ENCODE measurements at regions not wholly inside any gene's neighbourhood (a gene's known extent, or its start where the extent isn't known, plus 50 kb on each side); places are given as distances from the start of the nearest gene placed in this dataset.

DNA sequence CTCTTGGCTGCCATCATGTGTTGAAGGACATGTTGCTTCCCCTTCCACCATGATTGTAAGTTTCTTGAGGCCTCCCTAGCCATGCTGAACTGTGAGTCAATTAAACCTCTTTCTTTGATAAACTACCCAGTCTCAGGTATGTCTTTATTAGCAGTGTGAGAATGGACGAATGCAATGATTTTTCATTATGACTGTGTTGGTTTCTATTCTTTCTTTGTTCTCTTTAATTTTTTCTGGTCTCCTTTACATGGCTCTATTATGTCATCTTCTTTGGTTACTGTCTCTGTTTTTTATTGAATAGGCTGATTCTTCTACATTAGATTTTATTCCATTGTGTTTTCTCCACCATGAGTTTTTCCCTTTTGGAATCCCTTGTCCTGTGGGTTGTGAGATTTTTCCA, 840.6 kb downstream of the TRAM1L1 start:
- DNase-seq (ENCODE audit: low read depth, low spot score), result no peak
- no peaks in the 10 kb centered on the region for H3K27me3 ChIP-seq (ENCODE audit: control insufficient read depth, insufficient read depth, low read length)
- no peak overlapping the region for H3K4me3 ChIP-seq (ENCODE audit: low read depth in 2 of 2, low read length in 2 of 2)
- no peak for ATAC-seq
- H3K9me3 ChIP-seq (ENCODE audit: control insufficient read depth, insufficient read depth, low read depth, low read length), result no peaks in the 10 kb centered on the region
- ChIA-PET CTCF (no interaction called here), POLR2A (no interaction called here)
- no TSS peak for BruUV-seq (replicated peaks)
- TF ChIP-seq REST (IDR thresholded peaks at IDR 0.05; ENCODE audit: insufficient read depth in 1 of 2, low read depth in 2 of 2, low read length in 1 of 2) (no peak), TCF7L2 (IDR thresholded peaks at IDR 0.05; ENCODE audit: low read depth, low read length) (no peak), SIN3A (IDR thresholded peaks at IDR 0.05; ENCODE audit: borderline replicate concordance, insufficient read depth, low read depth, low read length) (no peak), POLR2AphosphoS5 (IDR thresholded peaks at IDR 0.05; ENCODE audit: low read depth, low read length) (no peak)
- TF ChIP-seq, protein P1, sequence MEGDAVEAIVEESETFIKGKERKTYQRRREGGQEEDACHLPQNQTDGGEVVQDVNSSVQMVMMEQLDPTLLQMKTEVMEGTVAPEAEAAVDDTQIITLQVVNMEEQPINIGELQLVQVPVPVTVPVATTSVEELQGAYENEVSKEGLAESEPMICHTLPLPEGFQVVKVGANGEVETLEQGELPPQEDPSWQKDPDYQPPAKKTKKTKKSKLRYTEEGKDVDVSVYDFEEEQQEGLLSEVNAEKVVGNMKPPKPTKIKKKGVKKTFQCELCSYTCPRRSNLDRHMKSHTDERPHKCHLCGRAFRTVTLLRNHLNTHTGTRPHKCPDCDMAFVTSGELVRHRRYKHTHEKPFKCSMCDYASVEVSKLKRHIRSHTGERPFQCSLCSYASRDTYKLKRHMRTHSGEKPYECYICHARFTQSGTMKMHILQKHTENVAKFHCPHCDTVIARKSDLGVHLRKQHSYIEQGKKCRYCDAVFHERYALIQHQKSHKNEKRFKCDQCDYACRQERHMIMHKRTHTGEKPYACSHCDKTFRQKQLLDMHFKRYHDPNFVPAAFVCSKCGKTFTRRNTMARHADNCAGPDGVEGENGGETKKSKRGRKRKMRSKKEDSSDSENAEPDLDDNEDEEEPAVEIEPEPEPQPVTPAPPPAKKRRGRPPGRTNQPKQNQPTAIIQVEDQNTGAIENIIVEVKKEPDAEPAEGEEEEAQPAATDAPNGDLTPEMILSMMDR (IDR thresholded peaks at IDR 0.05), result no peak
- H3K36me3 ChIP-seq (ENCODE audit: control insufficient read depth, insufficient read depth, low read length), result no peaks in the 10 kb centered on the region; the same call in 1 of the 2 replicates
- in situ Hi-C loops (cut with HindIII; ENCODE audit: low pct_unique_long_range_greater_than_20kb, low sequenced_read_pairs), result no loop called here
- intact Hi-C loops (cut with micrococcal nuclease; ENCODE audit: unreplicated experiment), result no loop called here
- H3K27ac ChIP-seq (ENCODE audit: low read length), result no peak overlapping the region
- no peaks in the 10 kb centered on the region for H3K4me1 ChIP-seq (ENCODE audit: control insufficient read depth, insufficient read depth, low read length)

DNA sequence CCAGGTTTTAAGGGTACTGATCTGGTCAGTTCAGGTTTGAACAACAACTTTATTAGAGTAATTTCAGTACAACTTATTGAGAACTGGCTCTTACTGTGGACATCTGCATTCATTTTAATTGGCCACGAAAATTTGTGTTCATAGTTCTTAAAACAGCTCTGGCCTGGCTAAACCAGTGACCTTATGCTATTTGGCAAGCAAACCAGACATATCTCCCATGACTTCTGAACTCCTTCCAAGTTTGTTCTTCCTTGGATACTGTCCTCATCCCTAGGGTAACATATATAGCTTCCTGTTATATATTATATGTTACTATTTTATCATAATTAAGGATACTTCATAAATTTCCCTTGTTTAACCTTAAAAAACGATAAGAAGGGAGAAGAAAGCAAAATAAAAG, 841.9 kb downstream of the TRAM1L1 start:
- ChIA-PET CTCF (no interaction called here), POLR2A (no interaction called here)
- H3K4me1 ChIP-seq (ENCODE audit: control insufficient read depth, insufficient read depth, low read length), result no peaks in the 10 kb centered on the region
- intact Hi-C loops (cut with micrococcal nuclease; ENCODE audit: unreplicated experiment), result no loop called here
- H3K36me3 ChIP-seq (ENCODE audit: control insufficient read depth, insufficient read depth, low read length), result no peaks in the 10 kb centered on the region; the same call in 1 of the 2 replicates
- H3K27ac ChIP-seq (ENCODE audit: low read length), result no peak overlapping the region
- H3K9me3 ChIP-seq (ENCODE audit: control insufficient read depth, insufficient read depth, low read depth, low read length), result no peaks in the 10 kb centered on the region
- no peaks in the 10 kb centered on the region for H3K27me3 ChIP-seq (ENCODE audit: control insufficient read depth, insufficient read depth, low read length)
- TF ChIP-seq SIN3A (IDR thresholded peaks at IDR 0.05; ENCODE audit: borderline replicate concordance, insufficient read depth, low read depth, low read length) (no peak), POLR2AphosphoS5 (IDR thresholded peaks at IDR 0.05; ENCODE audit: low read depth, low read length) (no peak), REST (IDR thresholded peaks at IDR 0.05; ENCODE audit: insufficient read depth in 1 of 2, low read depth in 2 of 2, low read length in 1 of 2) (no peak), TCF7L2 (IDR thresholded peaks at IDR 0.05; ENCODE audit: low read depth, low read length) (no peak)
- TF ChIP-seq, protein P1 (IDR thresholded peaks at IDR 0.05), result no peak
- in situ Hi-C loops (cut with HindIII; ENCODE audit: low pct_unique_long_range_greater_than_20kb, low sequenced_read_pairs), result no loop called here
- no peak overlapping the region for H3K4me3 ChIP-seq (ENCODE audit: low read depth in 2 of 2, low read length in 2 of 2)
- ATAC-seq, result no peak
- DNase-seq (ENCODE audit: low read depth, low spot score), result no peak
- BruUV-seq (replicated peaks), result no TSS peak
